Upper lobe of right lung (tissue), 1 donor: ENCODE measurements at regions not wholly inside any gene's neighbourhood (a gene's known extent, or its start where the extent isn't known, plus 50 kb on each side); places are given as distances from the start of the nearest gene placed in this dataset.
A peak's percentile ranks its signal among the peaks of the same experiment; 100 is the strongest.

Experiments used
- ATAC-seq: fragments of 200-7000 bp; cut with Tn5 transposase; one replicate; pipeline ENCODE4 v1.9.1; 2020; ENCODE audit warnings: mild to moderate bottlenecking, moderate library complexity
- DNase-seq: peaks from one replicate; pipeline ENCODE4 v3.0.0-alpha.2; 2020
- H3K27ac ChIP-seq: fragments of 200-600 bp; one replicate; pipeline ENCODE4 v1.8.0; 2022
- H3K27me3 ChIP-seq: fragments of 200-600 bp; one replicate; pipeline ENCODE4 v1.8.0; 2022; ENCODE audit warnings: mild to moderate bottlenecking
- H3K36me3 ChIP-seq: fragments of 200-600 bp; one replicate; pipeline ENCODE4 v1.8.0; 2022
- H3K4me1 ChIP-seq: fragments of 200-600 bp; one replicate; pipeline ENCODE4 v1.8.0; 2022
- H3K4me3 ChIP-seq: fragments of 200-600 bp; one replicate; pipeline ENCODE4 v1.8.0; 2022; ENCODE audit warnings: mild to moderate bottlenecking
- H3K9me3 ChIP-seq: fragments of 200-600 bp; one replicate; pipeline ENCODE4 v1.8.0; 2022
- CTCF ChIP-seq: fragments of 200-600 bp; IDR thresholded peaks from one replicate; pipeline ENCODE4 v1.8.0; 2022; ENCODE audit warnings: antibody characterized with exemption
- intact Hi-C: fragments of 100-400 bp; cut with DNase I; formaldehyde crosslinking; loops from one replicate; pipeline ENCODE4 v1.11.0; 2022
- donor health status: DM: no; HTN: yes; CAD: no; lungs with severe emphysema.

GRCh38 chr5:145105384-145105783 is 729.8 kb downstream of the PRELID2 start:
- TF ChIP-seq CTCF, result no peak
- intact Hi-C loops, result no loop called here
- Histone ChIP-seq H3K4me3 (no peak overlapping the region), H3K27ac (no peak overlapping the region), H3K27me3 (no peaks in the 10 kb centered on the region), H3K36me3 (no peaks in the 10 kb centered on the region), H3K4me1 (no peaks in the 10 kb centered on the region), H3K9me3 (no peaks in the 10 kb centered on the region)
- no peak for DNase-seq
- ATAC-seq, result no peak

DNA sequence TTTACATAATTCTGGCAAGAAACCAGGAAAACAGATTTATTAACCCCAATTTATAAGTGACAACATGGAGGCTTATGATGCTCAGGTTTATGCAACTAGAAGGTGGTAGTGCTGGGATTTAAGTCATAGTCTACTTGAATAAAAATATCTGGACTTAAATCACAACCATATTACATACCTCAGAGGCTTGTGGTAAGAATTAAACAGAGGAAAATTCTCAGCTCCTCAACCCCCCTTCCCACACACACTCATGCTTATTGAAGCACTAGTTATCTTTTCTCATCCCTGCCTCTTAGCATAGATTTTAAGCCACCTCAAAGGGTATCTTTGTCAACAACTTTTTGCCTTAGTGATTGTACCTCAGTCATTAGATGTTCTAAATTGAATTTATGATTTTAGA is 731.0 kb downstream of the PRELID2 start:
- Histone ChIP-seq H3K36me3 (no peaks in the 10 kb centered on the region), H3K27me3 (no peaks in the 10 kb centered on the region), H3K27ac (no peak overlapping the region), H3K9me3 (no peaks in the 10 kb centered on the region), H3K4me1 (no peaks in the 10 kb centered on the region), H3K4me3 (no peak overlapping the region)
- ATAC-seq (no peak), DNase-seq (no peak)
- no peak for TF ChIP-seq CTCF
- intact Hi-C loops, result no loop called here

GRCh38 chr5:145101246-145101645 is 733.9 kb downstream of the PRELID2 start:
- DNase-seq (no peak), ATAC-seq (no peak)
- H3K27me3 ChIP-seq, result no peaks in the 10 kb centered on the region
- intact Hi-C loops, result no loop called here
- H3K27ac ChIP-seq, result no peak overlapping the region
- H3K9me3 ChIP-seq, result no peaks in the 10 kb centered on the region
- H3K4me3 ChIP-seq, result no peak overlapping the region
- no peaks in the 10 kb centered on the region for H3K36me3 ChIP-seq
- TF ChIP-seq CTCF, result peak; percentile 24
- no peaks in the 10 kb centered on the region for H3K4me1 ChIP-seq

- DNase-seq, result no peak
- Histone ChIP-seq H3K27me3 (no peaks in the 10 kb centered on the region), H3K4me3 (no peak overlapping the region), H3K9me3 (no peaks in the 10 kb centered on the region), H3K36me3 (no peaks in the 10 kb centered on the region), H3K27ac (no peak overlapping the region), H3K4me1 (no peaks in the 10 kb centered on the region)
- no peak for TF ChIP-seq CTCF
- intact Hi-C loops, result no loop called here
- ATAC-seq, result no peak
Observed at GRCh38 chr5:145090115-145090514, 745.0 kb downstream of the PRELID2 start.

- Histone ChIP-seq H3K4me1 (no peaks in the 10 kb centered on the region), H3K36me3 (no peaks in the 10 kb centered on the region), H3K9me3 (no peaks in the 10 kb centered on the region), H3K27ac (no peak overlapping the region), H3K27me3 (no peaks in the 10 kb centered on the region), H3K4me3 (no peak overlapping the region)
- ATAC-seq (no peak), DNase-seq (no peak)
- no peak for TF ChIP-seq CTCF
- intact Hi-C loops, result no loop called here
Observed at GRCh38 chr5:145084834-145085233, 750.3 kb downstream of the PRELID2 start.

- DNase-seq (no peak), ATAC-seq (no peak)
- Histone ChIP-seq H3K27me3 (no peaks in the 10 kb centered on the region), H3K4me1 (no peaks in the 10 kb centered on the region), H3K4me3 (no peak overlapping the region), H3K9me3 (no peaks in the 10 kb centered on the region), H3K27ac (no peak overlapping the region), H3K36me3 (no peaks in the 10 kb centered on the region)
- intact Hi-C loops, result no loop called here
- TF ChIP-seq CTCF, result no peak
Observed at GRCh38 chr5:145077028-145077427, 758.1 kb downstream of the PRELID2 start.
